ENCODE measurements at regions not wholly inside any gene's neighbourhood (a gene's known extent, or its start where the extent isn't known, plus 50 kb on each side); places are given as distances from the start of the nearest gene placed in this dataset.

DNA sequence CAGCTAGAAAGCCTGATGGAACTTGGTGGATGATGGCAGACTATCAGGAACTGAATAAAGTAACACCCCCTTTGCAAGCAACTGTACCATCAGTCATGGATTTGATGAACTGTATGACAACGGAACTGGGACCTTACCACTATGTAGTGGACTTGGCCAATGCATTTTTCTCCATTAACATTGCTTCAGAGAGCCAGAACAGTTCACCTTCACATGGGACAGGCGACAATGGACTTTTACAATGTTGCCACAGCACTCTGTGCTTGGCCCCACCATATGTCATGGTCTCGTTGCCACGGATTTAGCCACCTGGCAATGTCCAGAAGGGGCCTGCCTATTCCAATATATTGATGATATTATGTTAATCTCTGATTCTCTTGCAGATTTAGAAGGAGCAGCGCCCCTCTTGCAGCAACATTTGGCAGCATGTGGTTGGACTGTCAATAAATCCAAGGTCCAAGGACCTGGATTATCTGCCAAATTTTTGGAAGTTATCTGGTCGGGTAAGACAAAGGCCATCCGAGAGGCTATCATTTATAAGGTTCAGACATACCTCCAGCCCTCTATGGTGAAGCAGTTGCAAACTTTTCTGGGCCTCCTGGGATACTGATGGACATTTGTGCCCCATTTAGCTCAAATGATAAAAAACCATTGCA is 52.2 kb upstream of the ZC3H15 start:
- H3K36me3 Mint-ChIP-seq (ENCODE audit: low read depth) = peaks cover 17% of the 10 kb centered on the region
- TF ChIP-seq, protein P1, sequence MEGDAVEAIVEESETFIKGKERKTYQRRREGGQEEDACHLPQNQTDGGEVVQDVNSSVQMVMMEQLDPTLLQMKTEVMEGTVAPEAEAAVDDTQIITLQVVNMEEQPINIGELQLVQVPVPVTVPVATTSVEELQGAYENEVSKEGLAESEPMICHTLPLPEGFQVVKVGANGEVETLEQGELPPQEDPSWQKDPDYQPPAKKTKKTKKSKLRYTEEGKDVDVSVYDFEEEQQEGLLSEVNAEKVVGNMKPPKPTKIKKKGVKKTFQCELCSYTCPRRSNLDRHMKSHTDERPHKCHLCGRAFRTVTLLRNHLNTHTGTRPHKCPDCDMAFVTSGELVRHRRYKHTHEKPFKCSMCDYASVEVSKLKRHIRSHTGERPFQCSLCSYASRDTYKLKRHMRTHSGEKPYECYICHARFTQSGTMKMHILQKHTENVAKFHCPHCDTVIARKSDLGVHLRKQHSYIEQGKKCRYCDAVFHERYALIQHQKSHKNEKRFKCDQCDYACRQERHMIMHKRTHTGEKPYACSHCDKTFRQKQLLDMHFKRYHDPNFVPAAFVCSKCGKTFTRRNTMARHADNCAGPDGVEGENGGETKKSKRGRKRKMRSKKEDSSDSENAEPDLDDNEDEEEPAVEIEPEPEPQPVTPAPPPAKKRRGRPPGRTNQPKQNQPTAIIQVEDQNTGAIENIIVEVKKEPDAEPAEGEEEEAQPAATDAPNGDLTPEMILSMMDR (IDR thresholded peaks at IDR 0.05) = no peak
- POLR2A ChIA-PET = no interaction called here
- intact Hi-C loops (cut with micrococcal nuclease) = no loop called here
- DNase-seq (no peak), ATAC-seq (ENCODE audit: low read depth) (no peak)
- H3K27ac Mint-ChIP-seq = no peak overlapping the region
- H3K4me1 Mint-ChIP-seq = no peaks in the 10 kb centered on the region
- H3K9me3 Mint-ChIP-seq = peaks cover 14% of the 10 kb centered on the region
- CTCF ChIA-PET = no interaction called here
- H3K4me3 Mint-ChIP-seq = no peak overlapping the region
- no peaks in the 10 kb centered on the region for H3K27me3 Mint-ChIP-seq
